GM12874 (cell line): ENCODE measurements at regions not wholly inside any gene's neighbourhood (a gene's known extent, or its start where the extent isn't known, plus 50 kb on each side); places are given as distances from the start of the nearest gene placed in this dataset.

Source experiments
- TF ChIP-seq, protein P1 (sequence below): IDR thresholded peaks from 2 replicates; pipeline ENCODE4 v1.5.1; 2011; ENCODE audit warnings: low read depth, mild to moderate bottlenecking, control low read depth, low read length, moderate library complexity; ENCODE audit not compliant: insufficient read depth

DNA sequence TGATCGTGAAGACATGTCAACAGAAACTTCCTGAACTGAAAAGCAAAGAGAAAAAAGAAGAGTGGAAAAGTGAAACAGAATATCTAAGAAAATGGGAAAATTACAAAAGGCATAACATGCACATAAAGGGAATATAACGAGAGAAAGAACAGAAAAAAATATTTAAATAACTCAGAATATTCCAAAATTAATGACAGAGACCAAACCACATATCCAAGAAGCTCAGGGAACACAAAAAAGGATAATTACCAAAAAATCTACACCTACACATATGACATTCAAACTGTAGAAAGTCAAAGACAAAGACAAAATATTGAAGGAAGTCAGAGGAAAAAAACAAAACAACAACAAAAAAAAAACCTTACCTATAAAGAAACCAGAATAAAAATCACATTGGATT lies 105.5 kb downstream of the OR13A1 start:
- TF ChIP-seq, protein P1, sequence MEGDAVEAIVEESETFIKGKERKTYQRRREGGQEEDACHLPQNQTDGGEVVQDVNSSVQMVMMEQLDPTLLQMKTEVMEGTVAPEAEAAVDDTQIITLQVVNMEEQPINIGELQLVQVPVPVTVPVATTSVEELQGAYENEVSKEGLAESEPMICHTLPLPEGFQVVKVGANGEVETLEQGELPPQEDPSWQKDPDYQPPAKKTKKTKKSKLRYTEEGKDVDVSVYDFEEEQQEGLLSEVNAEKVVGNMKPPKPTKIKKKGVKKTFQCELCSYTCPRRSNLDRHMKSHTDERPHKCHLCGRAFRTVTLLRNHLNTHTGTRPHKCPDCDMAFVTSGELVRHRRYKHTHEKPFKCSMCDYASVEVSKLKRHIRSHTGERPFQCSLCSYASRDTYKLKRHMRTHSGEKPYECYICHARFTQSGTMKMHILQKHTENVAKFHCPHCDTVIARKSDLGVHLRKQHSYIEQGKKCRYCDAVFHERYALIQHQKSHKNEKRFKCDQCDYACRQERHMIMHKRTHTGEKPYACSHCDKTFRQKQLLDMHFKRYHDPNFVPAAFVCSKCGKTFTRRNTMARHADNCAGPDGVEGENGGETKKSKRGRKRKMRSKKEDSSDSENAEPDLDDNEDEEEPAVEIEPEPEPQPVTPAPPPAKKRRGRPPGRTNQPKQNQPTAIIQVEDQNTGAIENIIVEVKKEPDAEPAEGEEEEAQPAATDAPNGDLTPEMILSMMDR: no peak

DNA sequence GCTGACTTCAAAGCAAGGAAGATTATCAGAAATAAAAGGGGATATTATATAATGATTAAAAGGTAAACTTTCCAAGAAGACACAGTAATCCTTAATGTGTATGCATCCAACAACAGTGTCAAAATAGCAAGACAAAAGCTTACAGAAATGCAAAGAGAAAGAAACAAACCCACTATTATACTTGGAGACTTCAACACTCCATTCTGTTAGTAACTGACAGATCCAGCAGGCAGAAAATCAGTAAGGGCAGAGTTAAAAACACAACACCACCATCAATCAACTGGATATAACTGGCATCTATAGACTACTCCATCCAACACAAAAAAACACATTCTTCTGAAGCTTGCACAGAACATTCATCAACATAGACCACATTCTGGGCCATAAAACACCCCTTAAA lies 103.8 kb downstream of the OR13A1 start:
- TF ChIP-seq, protein P1: no peak

DNA sequence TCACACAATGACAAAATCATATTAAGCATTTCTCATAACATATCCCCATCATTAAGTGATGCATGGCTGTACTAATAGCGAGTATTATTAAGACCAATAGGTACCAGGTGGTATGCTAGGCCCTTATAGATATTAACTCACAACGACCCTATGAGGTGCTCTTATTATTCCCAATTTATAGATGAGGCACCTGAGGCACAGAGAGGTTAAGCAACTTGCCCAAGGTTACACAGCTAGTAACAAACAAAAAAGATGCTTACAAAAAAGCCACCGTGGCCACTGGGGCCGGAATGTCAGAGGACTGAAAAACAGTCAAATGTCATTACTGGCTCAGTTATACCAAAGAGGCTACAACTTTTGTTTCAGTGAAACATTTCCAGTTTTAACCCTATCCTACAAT lies 96.0 kb downstream of the OR13A1 start:
- TF ChIP-seq, protein P1: no peak

DNA sequence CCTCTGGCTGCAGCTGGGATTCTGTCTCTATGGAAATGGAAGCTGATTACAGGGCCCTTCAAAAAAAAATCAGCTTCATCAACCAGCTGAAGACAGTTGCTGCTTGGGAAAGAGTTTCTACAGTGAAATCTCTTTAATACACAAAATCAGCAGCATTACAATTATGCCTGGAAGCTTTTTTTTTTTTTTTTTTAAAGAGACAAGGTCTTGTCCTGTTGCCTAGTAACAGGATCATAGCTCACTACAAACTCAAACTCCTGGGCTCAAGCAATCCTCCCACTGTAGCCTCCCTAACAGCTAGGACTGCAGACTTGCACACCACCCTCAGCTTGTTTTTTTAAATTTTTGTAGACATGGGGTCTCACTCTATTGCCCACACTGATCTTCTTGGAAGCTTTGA lies 94.5 kb downstream of the OR13A1 start:
- TF ChIP-seq, protein P1: no peak

DNA sequence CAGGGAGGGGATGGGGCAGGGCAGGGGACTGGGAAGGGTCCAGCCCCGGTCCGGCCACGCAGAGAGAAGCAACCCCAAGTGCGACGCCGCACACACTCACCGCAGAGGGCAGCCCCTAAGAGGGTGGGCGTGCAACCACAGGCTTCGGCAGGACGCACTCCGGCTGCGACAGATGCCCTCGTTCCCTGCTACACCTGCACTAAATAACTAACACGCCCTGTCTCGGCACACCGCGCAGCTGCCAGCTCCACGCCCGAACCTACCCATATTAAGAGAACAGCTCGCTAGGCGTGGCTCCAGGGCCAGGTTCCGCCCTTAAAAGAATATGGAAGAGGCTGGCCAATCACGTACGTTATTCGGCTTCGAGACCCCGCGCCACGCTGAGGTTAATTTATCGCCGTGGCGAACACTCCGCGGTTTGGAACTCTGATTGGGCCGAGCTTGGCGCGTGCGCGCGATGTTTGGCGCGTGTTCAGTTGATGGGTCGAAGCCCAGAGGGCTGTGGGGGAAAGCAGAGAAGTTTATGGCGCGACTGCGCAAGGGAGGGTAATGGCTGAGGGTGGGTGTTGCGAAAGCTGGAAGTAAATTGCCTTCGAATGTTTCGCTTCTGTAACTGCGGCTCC lies 91.1 kb downstream of the OR13A1 start:
- TF ChIP-seq, protein P1: no peak

DNA sequence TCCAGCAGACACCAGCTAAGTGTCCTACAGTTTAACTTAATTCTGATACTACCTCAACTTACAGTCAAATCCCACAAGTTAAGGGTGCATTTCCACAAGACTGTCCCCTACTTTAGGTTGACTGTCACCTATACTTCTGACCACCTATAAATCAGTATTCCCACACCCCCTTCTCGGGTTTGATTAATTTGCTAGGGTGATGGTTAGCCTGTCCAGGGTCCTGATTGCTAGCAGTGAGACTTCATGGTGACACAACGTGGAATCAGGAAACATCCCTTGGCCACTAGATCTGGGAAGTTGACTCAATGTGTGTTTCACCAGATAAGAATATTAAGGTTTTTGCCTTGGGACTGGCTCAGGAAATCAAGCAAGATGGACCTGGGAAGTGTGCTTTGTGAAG lies 88.4 kb downstream of the OR13A1 start:
- TF ChIP-seq, protein P1: no peak

DNA sequence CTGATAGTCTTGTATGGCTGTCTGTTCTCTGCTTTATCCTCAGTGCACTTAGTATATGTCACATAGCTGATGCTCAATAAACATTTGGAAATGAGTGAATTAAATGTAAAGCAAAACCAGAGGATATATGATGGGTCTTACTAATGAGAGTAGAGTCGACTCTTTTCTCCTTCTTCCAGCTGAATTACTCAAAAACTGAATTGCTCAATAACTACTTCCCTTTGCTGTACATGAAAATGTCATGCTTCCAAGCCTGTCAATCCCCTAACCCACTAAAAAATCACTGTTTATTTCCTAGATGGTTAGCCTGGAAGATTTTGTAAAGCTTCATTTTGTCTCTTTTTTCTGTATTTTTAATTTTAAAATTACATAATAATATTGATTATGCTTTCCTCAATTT lies 88.0 kb downstream of the OR13A1 start:
- TF ChIP-seq, protein P1: no peak
